Keratinocyte (primary cell): ENCODE measurements at regions not wholly inside any gene's neighbourhood (a gene's known extent, or its start where the extent isn't known, plus 50 kb on each side); places are given as distances from the start of the nearest gene placed in this dataset.

ENCODE experiments used
- DNase-seq: peaks from one replicate; pipeline ENCODE4 v3.0.0-alpha.2; 2011; ENCODE audit warnings: low read depth, missing footprints, low spot score
- FAIRE-seq: peaks from 2 replicates; lab custom pipeline; 2011; peaks lifted over from hg19 to GRCh38; lab: Jason Lieb, UNC
- H2AFZ ChIP-seq: 2 replicates; pipeline ENCODE4 v1.6.0; 2012; ENCODE audit warnings: low read length, control low read depth, inconsistent platforms; ENCODE audit not compliant: control insufficient read depth
- H3K27ac ChIP-seq: 2 replicates; pipeline ENCODE4 v1.5.1; 2011; ENCODE audit warnings: low read length; ENCODE audit not compliant: control insufficient read depth, insufficient read depth
- H3K27me3 ChIP-seq: 3 replicates; pipeline ENCODE4 v1.6.0; 2011; ENCODE audit warnings: low read length; ENCODE audit not compliant: control insufficient read depth, insufficient read depth; ENCODE audit errors: extremely low read depth
- H3K36me3 ChIP-seq, 2 experiments: 2 replicates in 1 of 2; 3 replicates in 1 of 2; pipeline ENCODE4 v1.5.1; 2011; ENCODE audit warnings: low read length in 2 of 2, mild to moderate bottlenecking in 1 of 2; ENCODE audit not compliant: control insufficient read depth in 2 of 2, insufficient read depth in 2 of 2; ENCODE audit errors: extremely low read depth in 1 of 2
- H3K4me1 ChIP-seq: 3 replicates; pipeline ENCODE4 v1.5.1; 2011; ENCODE audit warnings: low read length; ENCODE audit not compliant: control insufficient read depth, insufficient read depth; ENCODE audit errors: extremely low read depth
- H3K4me2 ChIP-seq: 3 replicates; pipeline ENCODE4 v1.6.0; 2011; ENCODE audit warnings: low read depth, low read length; ENCODE audit not compliant: control insufficient read depth, insufficient read depth; ENCODE audit errors: extremely low read depth
- H3K4me3 ChIP-seq, 3 experiments: fragments of 200-600 bp in 1 of 3; sonication (generic) in 1 of 3; 2 replicates in 2 of 3; 3 replicates in 1 of 3; pipeline ENCODE4 v1.5.1; 2011 to 2016; ENCODE audit warnings: low read length in 3 of 3, mild to moderate bottlenecking in 3 of 3, control low read depth in 2 of 3, inconsistent platforms in 1 of 3, low read depth in 1 of 3, mixed read lengths in 1 of 3, mixed run types in 1 of 3, moderate library complexity in 1 of 3; ENCODE audit not compliant: control insufficient read depth in 2 of 3, insufficient read depth in 2 of 3; ENCODE audit errors: extremely low read depth in 1 of 3
- H3K79me2 ChIP-seq: 2 replicates; pipeline ENCODE4 v1.6.0; 2012; ENCODE audit warnings: low read length; ENCODE audit not compliant: control insufficient read depth, insufficient read depth
- H3K9ac ChIP-seq: 3 replicates; pipeline ENCODE4 v1.6.0; 2011; ENCODE audit warnings: low read length; ENCODE audit not compliant: control insufficient read depth, insufficient read depth; ENCODE audit errors: extremely low read depth
- H3K9me1 ChIP-seq: 3 replicates; pipeline ENCODE4 v1.6.0; 2011; ENCODE audit warnings: low read length; ENCODE audit not compliant: control insufficient read depth, insufficient read depth; ENCODE audit errors: extremely low read depth
- H3K9me3 ChIP-seq: 2 replicates; pipeline ENCODE4 v1.5.1; 2012; ENCODE audit warnings: low read depth, low read length; ENCODE audit not compliant: control insufficient read depth
- H4K20me1 ChIP-seq: 3 replicates; pipeline ENCODE4 v1.6.0; 2011; ENCODE audit warnings: low read length; ENCODE audit not compliant: control insufficient read depth, insufficient read depth; ENCODE audit errors: extremely low read depth
- CTCF ChIP-seq, 3 experiments: IDR thresholded peaks in 1 of 3; conservative IDR thresholded peaks in 1 of 3; optimal IDR thresholded peaks in 1 of 3; 2 replicates in 2 of 3; 3 replicates in 1 of 3; pipeline versions ENCODE3 to v1.5.1; 2011; ENCODE audit warnings: low read length in 3 of 3, mild to moderate bottlenecking in 3 of 3, moderate library complexity in 2 of 3, control low read depth in 1 of 3, inconsistent platforms in 1 of 3; ENCODE audit not compliant: insufficient read depth in 2 of 3; ENCODE audit errors: extremely low read depth in 1 of 3
- EZH2 ChIP-seq: IDR thresholded peaks from one replicate; pipeline ENCODE4 v1.6.1; 2012; ENCODE audit warnings: inconsistent platforms, mild to moderate bottlenecking, low read length, moderate library complexity
- dilution Hi-C: fragments of 300-500 bp; cut with MboI; formaldehyde crosslinking; loops from one replicate; pipeline ENCODE4 v1.7.0; 2020; ENCODE audit warnings: low sequenced_read_pairs; ENCODE audit not compliant: extremely low pct_ligation_motif_present

- Histone ChIP-seq H3K4me3 (no peak overlapping the region), H3K36me3 (no peaks in the 10 kb centered on the region), H3K4me1 (no peaks in the 10 kb centered on the region), H3K27ac (no peak overlapping the region), H3K79me2 (no peaks in the 10 kb centered on the region), H2AFZ (no peak overlapping the region), H3K9me3 (no peaks in the 10 kb centered on the region), H3K4me2 (no peak overlapping the region), H3K9ac (no peak overlapping the region), H4K20me1 (no peaks in the 10 kb centered on the region), H3K27me3 (no peaks in the 10 kb centered on the region), H3K9me1 (no peaks in the 10 kb centered on the region)
- DNase-seq: no peak
- dilution Hi-C loops: no loop called here
- no peak for FAIRE-seq
- no peak for TF ChIP-seq EZH2
- no peak for TF ChIP-seq CTCF (optimal IDR thresholded peaks at IDR 0.05 in 1 of 3, IDR thresholded peaks at IDR 0.05 in 1 of 3, conservative IDR thresholded peaks at IDR 0.05 in 1 of 3; ENCODE audit: extremely low read depth in 1 of 3, insufficient read depth in 2 of 3, low read length in 3 of 3)
Measured at GRCh38 chr5:29769474-29769873, 1424.0 kb upstream of the CDH6 start.

- Histone ChIP-seq H3K9me3 (no peaks in the 10 kb centered on the region), H3K79me2 (no peaks in the 10 kb centered on the region), H3K4me2 (no peak overlapping the region), H3K36me3 (no peaks in the 10 kb centered on the region), H3K4me1 (no peaks in the 10 kb centered on the region), H4K20me1 (no peaks in the 10 kb centered on the region), H3K9ac (no peak overlapping the region), H3K27ac (no peak overlapping the region), H3K27me3 (no peaks in the 10 kb centered on the region), H2AFZ (no peak overlapping the region), H3K9me1 (no peaks in the 10 kb centered on the region), H3K4me3 (no peak overlapping the region)
- dilution Hi-C loops: no loop called here
- DNase-seq: no peak
- no peak for TF ChIP-seq CTCF (optimal IDR thresholded peaks at IDR 0.05 in 1 of 3, IDR thresholded peaks at IDR 0.05 in 1 of 3, conservative IDR thresholded peaks at IDR 0.05 in 1 of 3; ENCODE audit: extremely low read depth in 1 of 3, insufficient read depth in 2 of 3, low read length in 3 of 3)
- TF ChIP-seq EZH2: no peak
- FAIRE-seq: no peak
Measured at GRCh38 chr5:29758986-29759421, 1434.5 kb upstream of the CDH6 start.
